Skin of body (tissue), 1 donor: ENCODE measurements at regions not wholly inside any gene's neighbourhood (a gene's known extent, or its start where the extent isn't known, plus 50 kb on each side); places are given as distances from the start of the nearest gene placed in this dataset.

Experiments
- DNase-seq: peaks from one replicate; lab custom pipeline; 2025; lab: John Stamatoyannopoulos, UW

- peak; percentile 77 for DNase-seq
Measured at GRCh38 chr6:122116119-122116834, 283.2 kb upstream of the HSF2 start.

GRCh38 chr6:122116835-122117627 is 282.4 kb upstream of the HSF2 start:
- DNase-seq, result peak; percentile 88

- DNase-seq, result no peak
Measured at GRCh38 chr6:122118945-122119506, 280.4 kb upstream of the HSF2 start.

- DNase-seq, result no peak
Measured at GRCh38 chr6:122122202-122122601, 277.2 kb upstream of the HSF2 start.

- DNase-seq, result no peak
Measured at GRCh38 chr6:122122686-122123085, 276.8 kb upstream of the HSF2 start.

- no peak for DNase-seq
Measured at GRCh38 chr6:122124908-122125307, 274.5 kb upstream of the HSF2 start.

GRCh38 chr6:122126894-122127293 is 272.6 kb upstream of the HSF2 start:
- no peak for DNase-seq

GRCh38 chr6:122128445-122128844 is 271.0 kb upstream of the HSF2 start:
- no peak for DNase-seq

GRCh38 chr6:122129313-122130025 is 270.0 kb upstream of the HSF2 start:
- no peak for DNase-seq

- DNase-seq, result no peak
Measured at GRCh38 chr6:122130026-122130348, 269.5 kb upstream of the HSF2 start.

- no peak for DNase-seq
Measured at GRCh38 chr6:122130518-122130917, 268.9 kb upstream of the HSF2 start.

GRCh38 chr6:122136386-122136785 is 263.1 kb upstream of the HSF2 start:
- DNase-seq, result no peak

- DNase-seq, result peak; percentile 24
Measured at GRCh38 chr6:122140031-122140430, 259.4 kb upstream of the HSF2 start.

- no peak for DNase-seq
Measured at GRCh38 chr6:122141246-122141645, 258.2 kb upstream of the HSF2 start.

- no peak for DNase-seq
Measured at GRCh38 chr6:122143813-122144601, 255.4 kb upstream of the HSF2 start.

- DNase-seq, result no peak
Measured at GRCh38 chr6:122145246-122145645, 254.2 kb upstream of the HSF2 start.

GRCh38 chr6:122145741-122146240 is 253.7 kb upstream of the HSF2 start:
- DNase-seq, result no peak

- DNase-seq, result no peak
Measured at GRCh38 chr6:122147291-122147690, 252.2 kb upstream of the HSF2 start.

- no peak for DNase-seq
Measured at GRCh38 chr6:122151066-122151465, 248.4 kb upstream of the HSF2 start.

GRCh38 chr6:122151763-122152162 is 247.7 kb upstream of the HSF2 start:
- DNase-seq, result no peak

- peak; percentile 30 for DNase-seq
Measured at GRCh38 chr6:122153557-122153956, 245.9 kb upstream of the HSF2 start.
